ENCODE measurements at regions not wholly inside any gene's neighbourhood (a gene's known extent, or its start where the extent isn't known, plus 50 kb on each side); places are given as distances from the start of the nearest gene placed in this dataset.

GRCh38 chr11:98456308-98456680 is 564.5 kb upstream of the CNTN5 start:
- TF ChIP-seq, protein P1, sequence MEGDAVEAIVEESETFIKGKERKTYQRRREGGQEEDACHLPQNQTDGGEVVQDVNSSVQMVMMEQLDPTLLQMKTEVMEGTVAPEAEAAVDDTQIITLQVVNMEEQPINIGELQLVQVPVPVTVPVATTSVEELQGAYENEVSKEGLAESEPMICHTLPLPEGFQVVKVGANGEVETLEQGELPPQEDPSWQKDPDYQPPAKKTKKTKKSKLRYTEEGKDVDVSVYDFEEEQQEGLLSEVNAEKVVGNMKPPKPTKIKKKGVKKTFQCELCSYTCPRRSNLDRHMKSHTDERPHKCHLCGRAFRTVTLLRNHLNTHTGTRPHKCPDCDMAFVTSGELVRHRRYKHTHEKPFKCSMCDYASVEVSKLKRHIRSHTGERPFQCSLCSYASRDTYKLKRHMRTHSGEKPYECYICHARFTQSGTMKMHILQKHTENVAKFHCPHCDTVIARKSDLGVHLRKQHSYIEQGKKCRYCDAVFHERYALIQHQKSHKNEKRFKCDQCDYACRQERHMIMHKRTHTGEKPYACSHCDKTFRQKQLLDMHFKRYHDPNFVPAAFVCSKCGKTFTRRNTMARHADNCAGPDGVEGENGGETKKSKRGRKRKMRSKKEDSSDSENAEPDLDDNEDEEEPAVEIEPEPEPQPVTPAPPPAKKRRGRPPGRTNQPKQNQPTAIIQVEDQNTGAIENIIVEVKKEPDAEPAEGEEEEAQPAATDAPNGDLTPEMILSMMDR (IDR thresholded peaks at IDR 0.05) = no peak
- TF ChIP-seq POLR2A (IDR thresholded peaks at IDR 0.05) = no peak
